ENCODE measurements at regions not wholly inside any gene's neighbourhood (a gene's known extent, or its start where the extent isn't known, plus 50 kb on each side); places are given as distances from the start of the nearest gene placed in this dataset.
"Not testable (repeated sequence)": the region's sequence is repeated elsewhere in the genome, so short reads cannot be mapped to it uniquely, and the experiment has no call there.

GRCh38 chr2:76160670-76161069 is 450.0 kb upstream of the GCFC2 start:
- DNase-seq, result no peak

- no peak for DNase-seq
Measured at GRCh38 chr2:76159042-76159648, 448.4 kb upstream of the GCFC2 start.

- DNase-seq, result no peak
Measured at GRCh38 chr2:76157531-76157930, 446.8 kb upstream of the GCFC2 start.

GRCh38 chr2:76154981-76155380 is 444.3 kb upstream of the GCFC2 start:
- no peak for DNase-seq

- no peak for DNase-seq
Measured at GRCh38 chr2:76149846-76150245, 439.1 kb upstream of the GCFC2 start.

GRCh38 chr2:76139303-76139702 is 428.6 kb upstream of the GCFC2 start:
- not testable (repeated sequence) for DNase-seq

GRCh38 chr2:76128622-76129021 is 417.9 kb upstream of the GCFC2 start:
- DNase-seq, result no peak

GRCh38 chr2:76120176-76120575 is 409.5 kb upstream of the GCFC2 start:
- no peak for DNase-seq

- DNase-seq, result no peak
Measured at GRCh38 chr2:76089683-76090082, 379.0 kb upstream of the GCFC2 start.

GRCh38 chr2:76083248-76083647 is 372.5 kb upstream of the GCFC2 start:
- DNase-seq, result no peak

- DNase-seq, result no peak
Measured at GRCh38 chr2:76082509-76082908, 371.8 kb upstream of the GCFC2 start.

- DNase-seq, result no peak
Measured at GRCh38 chr2:76080154-76080553, 369.4 kb upstream of the GCFC2 start.

- DNase-seq, result no peak
Measured at GRCh38 chr2:76075126-76075525, 364.4 kb upstream of the GCFC2 start.

GRCh38 chr2:76073992-76074604 is 363.4 kb upstream of the GCFC2 start:
- no peak for DNase-seq

- no peak for DNase-seq
Measured at GRCh38 chr2:76050196-76050595, 339.5 kb upstream of the GCFC2 start.

- DNase-seq, result no peak
Measured at GRCh38 chr2:76044701-76045100, 334.0 kb upstream of the GCFC2 start.

GRCh38 chr2:76039505-76039904 is 328.8 kb upstream of the GCFC2 start:
- no peak for DNase-seq

- DNase-seq, result no peak
Measured at GRCh38 chr2:76027761-76028160, 317.0 kb upstream of the GCFC2 start.

- no peak for DNase-seq
Measured at GRCh38 chr2:76019128-76019527, 308.4 kb upstream of the GCFC2 start.

GRCh38 chr2:76009484-76009883 is 298.8 kb upstream of the GCFC2 start:
- DNase-seq, result no peak

GRCh38 chr2:76008001-76008702 is 297.4 kb upstream of the GCFC2 start:
- no peak for DNase-seq

GRCh38 chr2:76000425-76000824 is 289.7 kb upstream of the GCFC2 start:
- DNase-seq, result no peak

GRCh38 chr2:75998451-75998850 is 287.7 kb upstream of the GCFC2 start:
- no peak for DNase-seq

- no peak for DNase-seq
Measured at GRCh38 chr2:75994759-75995158, 284.0 kb upstream of the GCFC2 start.

- not testable (repeated sequence) for DNase-seq
Measured at GRCh38 chr2:75988622-75989021, 277.9 kb upstream of the GCFC2 start.
